ENCODE measurements at regions not wholly inside any gene's neighbourhood (a gene's known extent, or its start where the extent isn't known, plus 50 kb on each side); places are given as distances from the start of the nearest gene placed in this dataset.
"Not testable (repeated sequence)": the region's sequence is repeated elsewhere in the genome, so short reads cannot be mapped to it uniquely, and the experiment has no call there.

GRCh38 chr20:48498125-48498524 is 329.7 kb downstream of the PREX1 start:
- TF ChIP-seq ZNF274 (IDR thresholded peaks at IDR 0.05; ENCODE audit: low read depth, low read length); YY1 (IDR thresholded peaks at IDR 0.05; ENCODE audit: insufficient read depth, insufficient read length); SUZ12 (IDR thresholded peaks at IDR 0.05; ENCODE audit: extremely low read depth, insufficient read depth, insufficient read length): not testable (repeated sequence)
